Panc1 (cell line): ENCODE measurements at regions not wholly inside any gene's neighbourhood (a gene's known extent, or its start where the extent isn't known, plus 50 kb on each side); places are given as distances from the start of the nearest gene placed in this dataset.

Experiments used
- ATAC-seq: fragments of 200-7000 bp; cut with Tn5 transposase; 2 replicates; pipeline ENCODE4 v1.9.1; 2020; ENCODE audit warnings: mild to moderate bottlenecking, moderate library complexity
- BruUV-seq: library from RNA; stranded (reverse); fragments of 400-500 nt; replicated peaks from 2 replicates; lab custom pipeline; 2021; lab: Mats Ljungman, UMichigan
- CTCF ChIA-PET: fragments of 300-600 bp; sonication (Branson Sonifier 250); formaldehyde crosslinking; loops from one replicate; lab custom pipeline; 2022; ENCODE audit warnings: antibody characterized with exemption; lab: Charles Lee
- POLR2A ChIA-PET: fragments of 300-600 bp; sonication (Branson Sonifier 250); formaldehyde crosslinking; loops from one replicate; lab custom pipeline; 2022; ENCODE audit warnings: antibody characterized with exemption; lab: Charles Lee
- DNase-seq: peaks from one replicate; pipeline ENCODE4 v3.0.0-alpha.2; 2010; ENCODE audit warnings: low read depth, low spot score
- H3K27ac ChIP-seq: 2 replicates; pipeline ENCODE4 v1.5.1; 2011; ENCODE audit warnings: mild to moderate bottlenecking, low read length, inconsistent platforms
- H3K27me3 ChIP-seq: fragments of 200-500 bp; sonication (Bioruptor generic); 2 replicates; pipeline ENCODE4 v1.6.0; 2014; ENCODE audit warnings: low read length, inconsistent platforms; ENCODE audit not compliant: control insufficient read depth, insufficient read depth
- H3K36me3 ChIP-seq: fragments of 200-500 bp; sonication (Bioruptor generic); 2 replicates; pipeline ENCODE4 v1.5.1; 2014; ENCODE audit warnings: inconsistent platforms, mild to moderate bottlenecking, low read length, moderate library complexity; ENCODE audit not compliant: control insufficient read depth, insufficient read depth
- H3K4me1 ChIP-seq: 2 replicates; pipeline ENCODE4 v1.5.1; 2011; ENCODE audit warnings: inconsistent platforms, mild to moderate bottlenecking, low read length, moderate library complexity; ENCODE audit not compliant: control insufficient read depth, insufficient read depth
- H3K4me3 ChIP-seq, 2 experiments: 2 replicates each; pipeline ENCODE4 v1.5.1; 2011 to 2012; ENCODE audit warnings: low read depth in 2 of 2, low read length in 2 of 2, mild to moderate bottlenecking in 2 of 2, inconsistent platforms in 1 of 2, moderate library complexity in 1 of 2
- H3K9me3 ChIP-seq: fragments of 200-500 bp; sonication (Bioruptor generic); 2 replicates; pipeline ENCODE4 v1.5.1; 2014; ENCODE audit warnings: low read depth, mild to moderate bottlenecking, inconsistent platforms, low read length, moderate library complexity; ENCODE audit not compliant: control insufficient read depth, insufficient read depth
- POLR2AphosphoS5 ChIP-seq: IDR thresholded peaks from 2 replicates; pipeline ENCODE4 v1.6.1; 2012; ENCODE audit warnings: mild to moderate bottlenecking, low read depth, low read length, moderate library complexity
- REST ChIP-seq, 2 experiments: IDR thresholded peaks; 2 replicates each; pipeline ENCODE4 v1.6.1; 2011 to 2012; ENCODE audit warnings: low read depth in 2 of 2, control low read depth in 1 of 2, low read length in 1 of 2, mild to moderate bottlenecking in 1 of 2, moderate library complexity in 1 of 2; ENCODE audit not compliant: insufficient read depth in 1 of 2
- SIN3A ChIP-seq: IDR thresholded peaks from 2 replicates; pipeline ENCODE4 v1.6.1; 2012; ENCODE audit warnings: low read depth, mild to moderate bottlenecking, low read length, moderate library complexity, borderline replicate concordance; ENCODE audit not compliant: insufficient read depth
- TCF7L2 ChIP-seq: IDR thresholded peaks from 2 replicates; pipeline ENCODE4 v1.6.1; 2011; ENCODE audit warnings: mild to moderate bottlenecking, low read depth, low read length, inconsistent platforms
- in situ Hi-C: cut with HindIII; loops from 2 replicates; pipeline ENCODE4 v1.10.0; 2016; ENCODE audit warnings: low sequenced_read_pairs, low pct_unique_long_range_greater_than_20kb
- intact Hi-C: fragments of 100-400 bp; cut with micrococcal nuclease; formaldehyde crosslinking; loops from one replicate; pipeline ENCODE4 v1.10.0; 2022; ENCODE audit not compliant: unreplicated experiment
- TF ChIP-seq, protein P1 (sequence below): fragments of 450-650 bp; IDR thresholded peaks from 2 replicates; pipeline ENCODE4 v1.5.1; 2017; ENCODE audit warnings: mild to moderate bottlenecking

DNA sequence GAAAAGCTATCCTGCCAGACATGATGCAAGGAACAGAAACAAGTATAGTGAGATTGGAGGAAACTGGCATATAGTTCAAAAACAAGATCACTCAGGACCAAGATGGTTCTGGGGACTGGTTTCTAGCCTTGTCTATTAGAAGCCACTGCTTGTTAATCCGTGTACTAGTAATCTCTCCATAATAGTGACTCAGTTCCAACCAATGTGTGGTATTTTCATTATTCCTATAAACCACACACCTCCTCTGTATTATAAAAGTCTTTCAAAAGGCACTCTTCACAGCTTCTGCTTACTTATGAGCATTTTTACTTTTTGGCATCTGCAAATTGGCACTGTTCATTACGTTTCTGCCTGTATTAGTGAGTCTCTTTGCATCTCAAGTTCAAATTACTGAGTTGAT is 140.3 kb downstream of the SLC6A15 start:
- intact Hi-C loops = no loop called here
- no peak overlapping the region for H3K27ac ChIP-seq
- POLR2A ChIA-PET = no interaction called here
- no peaks in the 10 kb centered on the region for H3K36me3 ChIP-seq
- H3K4me1 ChIP-seq = no peaks in the 10 kb centered on the region
- H3K9me3 ChIP-seq = no peaks in the 10 kb centered on the region
- no TSS peak for BruUV-seq
- H3K4me3 ChIP-seq = no peak overlapping the region
- TF ChIP-seq REST (IDR thresholded peaks at IDR 0.05; ENCODE audit: insufficient read depth in 1 of 2, low read depth in 2 of 2, low read length in 1 of 2) (no peak), SIN3A (no peak), TCF7L2 (no peak), POLR2AphosphoS5 (no peak)
- TF ChIP-seq, protein P1, sequence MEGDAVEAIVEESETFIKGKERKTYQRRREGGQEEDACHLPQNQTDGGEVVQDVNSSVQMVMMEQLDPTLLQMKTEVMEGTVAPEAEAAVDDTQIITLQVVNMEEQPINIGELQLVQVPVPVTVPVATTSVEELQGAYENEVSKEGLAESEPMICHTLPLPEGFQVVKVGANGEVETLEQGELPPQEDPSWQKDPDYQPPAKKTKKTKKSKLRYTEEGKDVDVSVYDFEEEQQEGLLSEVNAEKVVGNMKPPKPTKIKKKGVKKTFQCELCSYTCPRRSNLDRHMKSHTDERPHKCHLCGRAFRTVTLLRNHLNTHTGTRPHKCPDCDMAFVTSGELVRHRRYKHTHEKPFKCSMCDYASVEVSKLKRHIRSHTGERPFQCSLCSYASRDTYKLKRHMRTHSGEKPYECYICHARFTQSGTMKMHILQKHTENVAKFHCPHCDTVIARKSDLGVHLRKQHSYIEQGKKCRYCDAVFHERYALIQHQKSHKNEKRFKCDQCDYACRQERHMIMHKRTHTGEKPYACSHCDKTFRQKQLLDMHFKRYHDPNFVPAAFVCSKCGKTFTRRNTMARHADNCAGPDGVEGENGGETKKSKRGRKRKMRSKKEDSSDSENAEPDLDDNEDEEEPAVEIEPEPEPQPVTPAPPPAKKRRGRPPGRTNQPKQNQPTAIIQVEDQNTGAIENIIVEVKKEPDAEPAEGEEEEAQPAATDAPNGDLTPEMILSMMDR = no peak
- CTCF ChIA-PET = no interaction called here
- DNase-seq = no peak
- no peaks in the 10 kb centered on the region for H3K27me3 ChIP-seq
- ATAC-seq = no peak
- in situ Hi-C loops = no loop called here

DNA sequence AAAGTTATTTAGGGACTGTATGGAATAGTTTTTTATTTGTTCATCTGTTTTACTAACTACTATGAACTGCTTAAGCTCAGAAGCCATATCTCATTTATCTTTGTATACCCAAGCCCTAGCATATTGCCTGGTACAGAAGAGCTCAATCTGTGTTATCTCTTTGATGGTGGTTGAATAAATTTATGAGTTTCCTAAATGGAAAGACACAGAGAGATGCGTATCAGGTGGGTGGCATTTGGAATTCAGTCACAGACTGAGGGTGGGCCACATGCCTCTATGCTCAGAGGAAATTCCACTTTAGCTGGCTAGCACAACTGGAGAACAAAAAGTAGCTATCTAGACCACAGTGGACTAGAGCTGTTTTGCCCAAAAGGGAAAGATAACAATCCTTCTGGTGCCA is 145.5 kb downstream of the SLC6A15 start:
- Histone ChIP-seq H3K36me3 (no peaks in the 10 kb centered on the region), H3K27ac (no peak overlapping the region), H3K4me3 (no peak overlapping the region), H3K4me1 (no peaks in the 10 kb centered on the region), H3K27me3 (no peaks in the 10 kb centered on the region), H3K9me3 (no peaks in the 10 kb centered on the region)
- DNase-seq (no peak), ATAC-seq (no peak)
- POLR2A ChIA-PET = no interaction called here
- intact Hi-C loops = no loop called here
- in situ Hi-C loops = no loop called here
- TF ChIP-seq SIN3A (no peak), REST (IDR thresholded peaks at IDR 0.05; ENCODE audit: insufficient read depth in 1 of 2, low read depth in 2 of 2, low read length in 1 of 2) (no peak)
- CTCF ChIA-PET = no interaction called here
- no TSS peak for BruUV-seq
